Chondrocyte (in vitro differentiated cells): ENCODE measurements at regions not wholly inside any gene's neighbourhood (a gene's known extent, or its start where the extent isn't known, plus 50 kb on each side); places are given as distances from the start of the nearest gene placed in this dataset.

Source experiments
- DNase-seq: peaks from one replicate; pipeline ENCODE4 v3.0.0; 2021; ENCODE audit warnings: mixed read lengths, low spot score
- H3K27ac Mint-ChIP-seq: one replicate; pipeline ENCODE4 v1.8.0; 2021; ENCODE audit warnings: mild to moderate bottlenecking, moderate library complexity, mixed read lengths; ENCODE audit not compliant: unreplicated experiment
- H3K27me3 Mint-ChIP-seq: 2 replicates; pipeline ENCODE4 v1.8.0; 2021; ENCODE audit warnings: low read depth, mixed read lengths
- H3K36me3 Mint-ChIP-seq: 2 replicates; pipeline ENCODE4 v1.8.0; 2021; ENCODE audit warnings: low read depth, mixed read lengths
- H3K4me1 Mint-ChIP-seq: 2 replicates; pipeline ENCODE4 v1.8.0; 2021; ENCODE audit warnings: low read depth, mild to moderate bottlenecking, mixed read lengths
- H3K4me3 Mint-ChIP-seq: one replicate; pipeline ENCODE4 v1.8.0; 2021; ENCODE audit warnings: mild to moderate bottlenecking, moderate library complexity, mixed read lengths; ENCODE audit not compliant: unreplicated experiment
- H3K9me3 Mint-ChIP-seq: 2 replicates; pipeline ENCODE4 v1.8.0; 2021; ENCODE audit warnings: low read depth, mixed read lengths
- TF ChIP-seq, protein P1 (sequence below): fragments of 200-600 bp; sonication (generic); IDR thresholded peaks from 2 replicates; pipeline ENCODE4 v1.5.0; 2021; ENCODE audit warnings: antibody characterized with exemption, mild to moderate bottlenecking, moderate library complexity

GRCh38 chr5:68352166-68352565 is 136.6 kb downstream of the PIK3R1 start:
- Mint-ChIP-seq H3K4me3 (no peak overlapping the region), H3K36me3 (no peaks in the 10 kb centered on the region), H3K4me1 (no peaks in the 10 kb centered on the region), H3K27me3 (no peaks in the 10 kb centered on the region), H3K9me3 (peaks cover 7% of the 10 kb centered on the region), H3K27ac (no peak overlapping the region)
- no peak for DNase-seq
- TF ChIP-seq, protein P1, sequence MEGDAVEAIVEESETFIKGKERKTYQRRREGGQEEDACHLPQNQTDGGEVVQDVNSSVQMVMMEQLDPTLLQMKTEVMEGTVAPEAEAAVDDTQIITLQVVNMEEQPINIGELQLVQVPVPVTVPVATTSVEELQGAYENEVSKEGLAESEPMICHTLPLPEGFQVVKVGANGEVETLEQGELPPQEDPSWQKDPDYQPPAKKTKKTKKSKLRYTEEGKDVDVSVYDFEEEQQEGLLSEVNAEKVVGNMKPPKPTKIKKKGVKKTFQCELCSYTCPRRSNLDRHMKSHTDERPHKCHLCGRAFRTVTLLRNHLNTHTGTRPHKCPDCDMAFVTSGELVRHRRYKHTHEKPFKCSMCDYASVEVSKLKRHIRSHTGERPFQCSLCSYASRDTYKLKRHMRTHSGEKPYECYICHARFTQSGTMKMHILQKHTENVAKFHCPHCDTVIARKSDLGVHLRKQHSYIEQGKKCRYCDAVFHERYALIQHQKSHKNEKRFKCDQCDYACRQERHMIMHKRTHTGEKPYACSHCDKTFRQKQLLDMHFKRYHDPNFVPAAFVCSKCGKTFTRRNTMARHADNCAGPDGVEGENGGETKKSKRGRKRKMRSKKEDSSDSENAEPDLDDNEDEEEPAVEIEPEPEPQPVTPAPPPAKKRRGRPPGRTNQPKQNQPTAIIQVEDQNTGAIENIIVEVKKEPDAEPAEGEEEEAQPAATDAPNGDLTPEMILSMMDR, result no peak

DNA sequence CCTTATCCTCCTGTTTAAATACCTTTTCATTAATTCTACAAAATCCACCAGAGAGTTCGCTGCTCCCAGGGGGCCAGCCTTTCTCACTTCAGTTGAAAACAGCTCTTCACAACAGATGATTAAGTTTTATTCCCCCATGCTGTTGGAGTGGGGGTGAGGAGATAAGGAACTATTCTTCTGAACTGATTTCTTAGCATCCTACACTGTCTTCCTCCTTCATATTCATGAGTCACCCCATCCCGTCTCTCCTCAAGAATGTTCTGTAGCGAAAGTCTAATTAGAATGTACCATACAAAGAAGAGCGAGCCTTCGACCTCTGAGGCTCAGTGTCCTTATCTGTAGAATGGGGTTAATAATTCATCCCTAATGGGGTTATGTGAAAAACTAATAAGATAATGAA is 138.0 kb downstream of the PIK3R1 start:
- no peaks in the 10 kb centered on the region for H3K4me1 Mint-ChIP-seq
- no peak overlapping the region for H3K27ac Mint-ChIP-seq
- H3K4me3 Mint-ChIP-seq, result no peak overlapping the region
- no peaks in the 10 kb centered on the region for H3K9me3 Mint-ChIP-seq
- no peaks in the 10 kb centered on the region for H3K36me3 Mint-ChIP-seq
- DNase-seq, result no peak
- TF ChIP-seq, protein P1, result no peak
- H3K27me3 Mint-ChIP-seq, result no peaks in the 10 kb centered on the region

DNA sequence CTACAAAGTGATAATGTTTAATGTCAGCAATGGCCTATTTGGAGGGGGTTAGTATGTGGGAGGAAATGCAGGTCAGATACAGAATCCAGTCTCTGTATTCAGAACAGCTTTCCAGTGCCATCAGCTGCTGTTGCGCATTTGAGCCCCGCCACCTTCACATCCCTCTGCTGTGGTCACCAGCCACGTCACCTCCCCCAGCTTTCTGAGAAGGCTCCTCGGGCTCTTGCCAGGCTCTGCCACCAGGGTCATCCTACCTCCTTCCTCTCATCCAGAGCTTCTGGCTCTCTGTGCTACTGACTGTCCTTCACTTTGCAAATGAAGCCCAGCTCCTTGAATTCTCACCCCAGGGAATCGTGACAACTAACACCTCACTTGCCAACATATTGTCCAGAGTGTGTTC is 138.8 kb downstream of the PIK3R1 start:
- Mint-ChIP-seq H3K36me3 (no peaks in the 10 kb centered on the region), H3K4me3 (no peak overlapping the region), H3K9me3 (no peaks in the 10 kb centered on the region), H3K27me3 (no peaks in the 10 kb centered on the region), H3K27ac (no peak overlapping the region), H3K4me1 (no peaks in the 10 kb centered on the region)
- no peak for DNase-seq
- TF ChIP-seq, protein P1, result no peak

DNA sequence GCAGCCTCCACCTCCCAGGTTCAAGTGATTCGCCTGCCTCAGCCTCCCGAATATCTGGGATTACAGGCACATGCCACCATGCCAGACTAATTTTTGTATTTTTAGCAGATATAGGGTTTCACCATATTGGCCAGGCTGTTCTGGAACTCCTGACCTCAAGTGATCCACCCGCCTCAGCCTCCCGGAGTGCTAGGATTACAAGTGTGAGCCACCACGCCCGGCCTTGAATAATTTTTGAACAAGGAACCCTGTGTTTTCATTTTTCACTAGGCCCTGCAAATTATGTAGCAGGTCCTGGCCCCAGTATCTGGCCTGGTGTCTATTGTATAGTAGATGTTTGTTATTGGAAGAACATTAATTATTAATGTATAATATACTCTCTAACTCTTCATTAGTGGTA is 140.7 kb downstream of the PIK3R1 start:
- H3K9me3 Mint-ChIP-seq, result no peaks in the 10 kb centered on the region
- no peak for DNase-seq
- TF ChIP-seq, protein P1, result no peak
- no peaks in the 10 kb centered on the region for H3K4me1 Mint-ChIP-seq
- no peak overlapping the region for H3K27ac Mint-ChIP-seq
- no peak overlapping the region for H3K4me3 Mint-ChIP-seq
- no peaks in the 10 kb centered on the region for H3K36me3 Mint-ChIP-seq
- no peaks in the 10 kb centered on the region for H3K27me3 Mint-ChIP-seq

DNA sequence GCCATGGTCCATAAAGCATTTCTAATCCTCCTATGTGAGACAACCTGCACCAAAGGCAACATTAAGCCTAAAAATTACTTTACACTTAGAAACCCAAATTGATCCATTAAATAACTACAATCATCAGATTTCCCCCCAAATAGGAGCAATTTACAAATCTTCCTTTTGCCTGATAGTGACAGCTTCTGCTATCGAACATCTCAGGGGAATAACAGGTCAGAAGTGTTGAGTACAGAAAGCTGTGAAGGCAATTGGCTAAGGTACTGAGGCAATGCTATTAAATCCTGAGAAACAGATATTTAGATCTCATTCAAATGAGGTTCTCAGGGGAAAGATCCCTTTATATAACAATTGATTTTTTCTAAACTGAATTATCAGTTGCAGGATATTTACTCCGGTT is 141.1 kb downstream of the PIK3R1 start:
- Mint-ChIP-seq H3K4me1 (no peaks in the 10 kb centered on the region), H3K36me3 (no peaks in the 10 kb centered on the region), H3K9me3 (no peaks in the 10 kb centered on the region), H3K27ac (no peak overlapping the region), H3K27me3 (no peaks in the 10 kb centered on the region), H3K4me3 (no peak overlapping the region)
- TF ChIP-seq, protein P1, result no peak
- DNase-seq, result no peak
